ENCODE measurements at regions not wholly inside any gene's neighbourhood (a gene's known extent, or its start where the extent isn't known, plus 50 kb on each side); places are given as distances from the start of the nearest gene placed in this dataset.

GRCh38 chr1:14332158-14332557 lies 266.3 kb upstream of the KAZN start (continued):
- TF ChIP-seq PREB (CRISPR knock-in tag; IDR thresholded peaks at IDR 0.05; ENCODE audit: borderline replicate concordance) (no peak), PRRX2 (CRISPR knock-in tag; IDR thresholded peaks at IDR 0.05) (no peak), EMX1 (CRISPR knock-in tag; IDR thresholded peaks at IDR 0.05) (no peak)

- DNase-seq (ENCODE audit: low spot score) (no peak), ATAC-seq (no peak)
- Mint-ChIP-seq H3K36me3 (0 out of 2 replicates have a peak, but pooled peaks cover 5% of the 10 kb centered on the region), H3K27ac (no peak overlapping the region), H3K4me1 (peaks cover 21% of the 10 kb centered on the region), H3K9me3 (peaks cover 34% of the 10 kb centered on the region), H3K4me3 (no peak overlapping the region), H3K27me3 (ENCODE audit: low read depth) (peaks cover 3% of the 10 kb centered on the region)
- CTCF ChIA-PET: no interaction called here
- POLR2A ChIA-PET: no interaction called here
- no peak for TF ChIP-seq NFE2L1 (CRISPR knock-in tag; IDR thresholded peaks at IDR 0.05)
- no peak for TF ChIP-seq HMGXB4 (CRISPR knock-in tag; IDR thresholded peaks at IDR 0.05)
- no peak for TF ChIP-seq AFF4 (CRISPR knock-in tag; IDR thresholded peaks at IDR 0.05; ENCODE audit: borderline replicate concordance)
- TF ChIP-seq ZNF512 (CRISPR knock-in tag; IDR thresholded peaks at IDR 0.05; ENCODE audit: borderline replicate concordance): no peak
- no peak for TF ChIP-seq ETV6 (CRISPR knock-in tag; IDR thresholded peaks at IDR 0.05)
- TF ChIP-seq ERG (CRISPR knock-in tag; IDR thresholded peaks at IDR 0.05): no peak
- TF ChIP-seq CTCF (IDR thresholded peaks at IDR 0.05): no peak
- no peak for TF ChIP-seq CBFB (CRISPR knock-in tag; IDR thresholded peaks at IDR 0.05; ENCODE audit: low read depth)
- no peak for TF ChIP-seq ZNF396 (CRISPR knock-in tag; IDR thresholded peaks at IDR 0.05; ENCODE audit: borderline replicate concordance)
- no peak for TF ChIP-seq PRDM15 (CRISPR knock-in tag; IDR thresholded peaks at IDR 0.05)
- no peak for TF ChIP-seq ZNF532 (CRISPR knock-in tag; IDR thresholded peaks at IDR 0.05; ENCODE audit: borderline replicate concordance)
Observed at GRCh38 chr1:14334336-14335176, 263.9 kb upstream of the KAZN start.
